Kidney (tissue), 13 donors: ENCODE measurements at regions not wholly inside any gene's neighbourhood (a gene's known extent, or its start where the extent isn't known, plus 50 kb on each side); places are given as distances from the start of the nearest gene placed in this dataset.
"Not testable (repeated sequence)": the region's sequence is repeated elsewhere in the genome, so short reads cannot be mapped to it uniquely, and the experiment has no call there.

Experiments used
- DNase-seq, 5 donors: peaks; one replicate each; pipeline ENCODE4 v3.0.0-alpha.2; 2013 to 2020
- FAIRE-seq: peaks from 2 replicates; lab custom pipeline; 2012; peaks lifted over from hg19 to GRCh38; lab: Jason Lieb, UNC
- H3K27ac ChIP-seq, 2 donors: one replicate each; pipeline ENCODE4 v1.7.0; 2013; ENCODE audit warnings: low read depth in 2 of 2, low read length in 2 of 2, inconsistent platforms in 1 of 2
- H3K27me3 ChIP-seq: one replicate; pipeline ENCODE4 v1.7.1; 2013; ENCODE audit warnings: low read length, inconsistent platforms; ENCODE audit not compliant: control insufficient read depth, insufficient read depth
- H3K36me3 ChIP-seq, 3 donors: one replicate each; pipeline versions ENCODE4 v1.7.0 to v1.7.1; 2013; ENCODE audit warnings: low read length in 3 of 3, control low read depth in 1 of 3, inconsistent platforms in 1 of 3; ENCODE audit not compliant: insufficient read depth in 3 of 3, control insufficient read depth in 2 of 3
- H3K4me1 ChIP-seq, 3 donors: one replicate each; pipeline versions ENCODE4 v1.7.0 to v1.7.1; 2013; ENCODE audit warnings: low read length in 3 of 3, inconsistent platforms in 1 of 3, low read depth in 1 of 3; ENCODE audit not compliant: control insufficient read depth in 2 of 3, insufficient read depth in 2 of 3
- H3K4me3 ChIP-seq, 3 donors: one replicate each; pipeline versions ENCODE4 v1.7.0 to v1.8.1; 2013; ENCODE audit warnings: low read length in 3 of 3, control low read depth in 1 of 3, inconsistent platforms in 1 of 3
- H3K9ac ChIP-seq, 3 donors: one replicate each; pipeline versions ENCODE4 v1.7.0 to v1.7.1; 2013; ENCODE audit warnings: low read length in 3 of 3, control low read depth in 1 of 3, inconsistent platforms in 1 of 3
- H3K9me3 ChIP-seq, 3 donors: one replicate each; pipeline versions ENCODE4 v1.7.0 to v1.7.1; 2013; ENCODE audit warnings: low read length in 3 of 3, control low read depth in 1 of 3, inconsistent platforms in 1 of 3; ENCODE audit not compliant: control insufficient read depth in 2 of 3, insufficient read depth in 1 of 3
- intact Hi-C: fragments of 100-400 bp; cut with DNase I; formaldehyde crosslinking; loops from one replicate; pipeline ENCODE4 v1.11.1; 2022
- TF ChIP-seq, protein P1 (sequence below): IDR thresholded peaks from 3 replicates; pipeline ENCODE4 v1.5.1; 2012; ENCODE audit warnings: mild to moderate bottlenecking, moderate library complexity, borderline replicate concordance; ENCODE audit not compliant: insufficient read depth; ENCODE audit errors: extremely low read depth
- donor health status: control.
- donor health status: control.
- donor health status: control.
- donor health status: control.
- donor health status: control.
- donor health status: DM: yes; HTN: yes; CAD: no.
- donor health status: Normal renal cell carcinoma (clear cell type).

GRCh38 chr6:105692613-105693215, 289.8 kb upstream of the PREP start:
- no peaks in the 10 kb centered on the region for H3K9me3 ChIP-seq
- no peak overlapping the region for H3K9ac ChIP-seq
- FAIRE-seq = no peak
- no peaks in the 10 kb centered on the region for H3K4me1 ChIP-seq
- H3K4me3 ChIP-seq = no peak overlapping the region
- no peaks in the 10 kb centered on the region for H3K36me3 ChIP-seq
- H3K27me3 ChIP-seq = no peaks in the 10 kb centered on the region
- H3K27ac ChIP-seq = no peak overlapping the region
- no peak for DNase-seq
- TF ChIP-seq, protein P1, sequence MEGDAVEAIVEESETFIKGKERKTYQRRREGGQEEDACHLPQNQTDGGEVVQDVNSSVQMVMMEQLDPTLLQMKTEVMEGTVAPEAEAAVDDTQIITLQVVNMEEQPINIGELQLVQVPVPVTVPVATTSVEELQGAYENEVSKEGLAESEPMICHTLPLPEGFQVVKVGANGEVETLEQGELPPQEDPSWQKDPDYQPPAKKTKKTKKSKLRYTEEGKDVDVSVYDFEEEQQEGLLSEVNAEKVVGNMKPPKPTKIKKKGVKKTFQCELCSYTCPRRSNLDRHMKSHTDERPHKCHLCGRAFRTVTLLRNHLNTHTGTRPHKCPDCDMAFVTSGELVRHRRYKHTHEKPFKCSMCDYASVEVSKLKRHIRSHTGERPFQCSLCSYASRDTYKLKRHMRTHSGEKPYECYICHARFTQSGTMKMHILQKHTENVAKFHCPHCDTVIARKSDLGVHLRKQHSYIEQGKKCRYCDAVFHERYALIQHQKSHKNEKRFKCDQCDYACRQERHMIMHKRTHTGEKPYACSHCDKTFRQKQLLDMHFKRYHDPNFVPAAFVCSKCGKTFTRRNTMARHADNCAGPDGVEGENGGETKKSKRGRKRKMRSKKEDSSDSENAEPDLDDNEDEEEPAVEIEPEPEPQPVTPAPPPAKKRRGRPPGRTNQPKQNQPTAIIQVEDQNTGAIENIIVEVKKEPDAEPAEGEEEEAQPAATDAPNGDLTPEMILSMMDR = no peak
- intact Hi-C loops = no loop called here

DNA sequence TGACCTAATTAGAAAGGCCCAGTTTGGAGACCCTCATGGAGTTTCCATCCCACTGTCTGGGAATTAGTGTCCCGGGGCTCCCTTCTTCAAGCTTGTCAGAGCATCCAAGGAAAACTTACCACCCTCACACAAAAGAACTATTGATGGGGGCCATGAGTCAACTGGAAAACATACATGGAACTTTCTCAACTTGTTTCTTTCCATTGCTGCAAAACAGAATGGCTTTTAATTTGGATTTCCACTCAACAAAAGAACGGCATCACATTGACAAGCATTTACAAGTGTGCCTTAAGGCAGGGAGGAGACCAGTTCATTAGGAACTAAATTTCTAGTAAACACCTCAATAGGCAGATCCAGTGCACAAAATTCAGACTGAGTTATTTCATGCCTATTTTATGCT, 289.1 kb upstream of the PREP start:
- intact Hi-C loops = no loop called here
- no peak overlapping the region for H3K9ac ChIP-seq
- no peak overlapping the region for H3K4me3 ChIP-seq
- H3K27me3 ChIP-seq = no peaks in the 10 kb centered on the region
- TF ChIP-seq, protein P1 = no peak
- no peak for FAIRE-seq
- H3K4me1 ChIP-seq = no peaks in the 10 kb centered on the region
- no peaks in the 10 kb centered on the region for H3K36me3 ChIP-seq
- DNase-seq = no peak
- H3K9me3 ChIP-seq = peaks cover 0 to 5% (median 0%) of the 10 kb centered on the region in 3 donors
- H3K27ac ChIP-seq = no peak overlapping the region

GRCh38 chr6:105691081-105691480, 288.2 kb upstream of the PREP start:
- H3K4me3 ChIP-seq = no peak overlapping the region
- DNase-seq (no peak), FAIRE-seq (no peak)
- no peaks in the 10 kb centered on the region for H3K36me3 ChIP-seq
- no peaks in the 10 kb centered on the region for H3K27me3 ChIP-seq
- peaks cover 0 to 5% (median 0%) of the 10 kb centered on the region in 3 donors for H3K9me3 ChIP-seq
- H3K27ac ChIP-seq = no peak overlapping the region
- no peak overlapping the region for H3K9ac ChIP-seq
- no peaks in the 10 kb centered on the region for H3K4me1 ChIP-seq
- TF ChIP-seq, protein P1 = no peak
- intact Hi-C loops = no loop called here

GRCh38 chr6:105688573-105688972, 285.7 kb upstream of the PREP start:
- Histone ChIP-seq H3K4me3 (no peak overlapping the region), H3K27ac (no peak overlapping the region), H3K27me3 (no peaks in the 10 kb centered on the region), H3K36me3 (no peaks in the 10 kb centered on the region), H3K9ac (no peak overlapping the region), H3K9me3 (peaks cover 0 to 7% (median 0%) of the 10 kb centered on the region in 3 donors), H3K4me1 (no peaks in the 10 kb centered on the region)
- TF ChIP-seq, protein P1 = no peak
- intact Hi-C loops = no loop called here
- FAIRE-seq (no peak), DNase-seq (no peak)

DNA sequence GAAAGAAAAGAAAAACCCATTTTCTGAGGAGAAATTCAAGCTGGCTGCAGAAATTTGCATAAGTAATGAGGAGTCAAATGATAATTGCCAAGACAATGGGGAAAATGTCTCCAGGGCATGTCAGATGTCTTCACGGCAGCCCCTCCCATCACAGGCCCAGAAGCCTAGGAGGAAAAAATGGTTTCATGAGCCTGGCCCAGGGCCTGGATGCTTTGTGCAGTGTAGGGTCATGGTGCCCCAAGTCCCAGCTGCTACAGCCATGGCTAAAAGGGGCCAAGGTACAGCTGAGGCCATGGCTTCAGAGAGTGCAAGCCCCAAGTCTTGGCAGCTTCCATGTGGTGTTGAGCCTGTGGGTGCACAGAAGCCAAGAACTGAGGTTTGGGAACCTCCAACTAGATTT, 283.9 kb upstream of the PREP start:
- FAIRE-seq, H3K4me1 ChIP-seq, H3K27ac ChIP-seq, H3K4me3 ChIP-seq, H3K27me3 ChIP-seq, H3K36me3 ChIP-seq, H3K9me3 ChIP-seq, H3K9ac ChIP-seq, intact Hi-C loops, DNase-seq: not testable (repeated sequence)
